Chondrocyte (in vitro differentiated cells): ENCODE measurements at regions not wholly inside any gene's neighbourhood (a gene's known extent, or its start where the extent isn't known, plus 50 kb on each side); places are given as distances from the start of the nearest gene placed in this dataset.

ENCODE experiments used
- DNase-seq: peaks from one replicate; pipeline ENCODE4 v3.0.0; 2021; ENCODE audit warnings: mixed read lengths, low spot score
- H3K27ac Mint-ChIP-seq: one replicate; pipeline ENCODE4 v1.8.0; 2021; ENCODE audit warnings: mild to moderate bottlenecking, moderate library complexity, mixed read lengths; ENCODE audit not compliant: unreplicated experiment
- H3K27me3 Mint-ChIP-seq: 2 replicates; pipeline ENCODE4 v1.8.0; 2021; ENCODE audit warnings: low read depth, mixed read lengths
- H3K36me3 Mint-ChIP-seq: 2 replicates; pipeline ENCODE4 v1.8.0; 2021; ENCODE audit warnings: low read depth, mixed read lengths
- H3K4me1 Mint-ChIP-seq: 2 replicates; pipeline ENCODE4 v1.8.0; 2021; ENCODE audit warnings: low read depth, mild to moderate bottlenecking, mixed read lengths
- H3K4me3 Mint-ChIP-seq: one replicate; pipeline ENCODE4 v1.8.0; 2021; ENCODE audit warnings: mild to moderate bottlenecking, moderate library complexity, mixed read lengths; ENCODE audit not compliant: unreplicated experiment
- H3K9me3 Mint-ChIP-seq: 2 replicates; pipeline ENCODE4 v1.8.0; 2021; ENCODE audit warnings: low read depth, mixed read lengths
- TF ChIP-seq, protein P1 (sequence below): fragments of 200-600 bp; sonication (generic); IDR thresholded peaks from 2 replicates; pipeline ENCODE4 v1.5.0; 2021; ENCODE audit warnings: antibody characterized with exemption, mild to moderate bottlenecking, moderate library complexity

GRCh38 chr9:120323125-120323524, 256.8 kb downstream of the CDK5RAP2 start:
- Mint-ChIP-seq H3K4me3 (no peak overlapping the region), H3K36me3 (no peaks in the 10 kb centered on the region), H3K27ac (no peak overlapping the region), H3K27me3 (peaks cover 39% of the 10 kb centered on the region), H3K4me1 (no peaks in the 10 kb centered on the region), H3K9me3 (no peaks in the 10 kb centered on the region)
- DNase-seq, result no peak
- TF ChIP-seq, protein P1, sequence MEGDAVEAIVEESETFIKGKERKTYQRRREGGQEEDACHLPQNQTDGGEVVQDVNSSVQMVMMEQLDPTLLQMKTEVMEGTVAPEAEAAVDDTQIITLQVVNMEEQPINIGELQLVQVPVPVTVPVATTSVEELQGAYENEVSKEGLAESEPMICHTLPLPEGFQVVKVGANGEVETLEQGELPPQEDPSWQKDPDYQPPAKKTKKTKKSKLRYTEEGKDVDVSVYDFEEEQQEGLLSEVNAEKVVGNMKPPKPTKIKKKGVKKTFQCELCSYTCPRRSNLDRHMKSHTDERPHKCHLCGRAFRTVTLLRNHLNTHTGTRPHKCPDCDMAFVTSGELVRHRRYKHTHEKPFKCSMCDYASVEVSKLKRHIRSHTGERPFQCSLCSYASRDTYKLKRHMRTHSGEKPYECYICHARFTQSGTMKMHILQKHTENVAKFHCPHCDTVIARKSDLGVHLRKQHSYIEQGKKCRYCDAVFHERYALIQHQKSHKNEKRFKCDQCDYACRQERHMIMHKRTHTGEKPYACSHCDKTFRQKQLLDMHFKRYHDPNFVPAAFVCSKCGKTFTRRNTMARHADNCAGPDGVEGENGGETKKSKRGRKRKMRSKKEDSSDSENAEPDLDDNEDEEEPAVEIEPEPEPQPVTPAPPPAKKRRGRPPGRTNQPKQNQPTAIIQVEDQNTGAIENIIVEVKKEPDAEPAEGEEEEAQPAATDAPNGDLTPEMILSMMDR, result no peak

GRCh38 chr9:120319452-120319851, 260.5 kb downstream of the CDK5RAP2 start:
- no peaks in the 10 kb centered on the region for H3K36me3 Mint-ChIP-seq
- H3K27me3 Mint-ChIP-seq, result peaks cover 32% of the 10 kb centered on the region
- H3K9me3 Mint-ChIP-seq, result peaks cover 2% of the 10 kb centered on the region
- H3K4me1 Mint-ChIP-seq, result no peaks in the 10 kb centered on the region
- no peak overlapping the region for H3K4me3 Mint-ChIP-seq
- no peak overlapping the region for H3K27ac Mint-ChIP-seq
- TF ChIP-seq, protein P1, result no peak
- DNase-seq, result no peak

DNA sequence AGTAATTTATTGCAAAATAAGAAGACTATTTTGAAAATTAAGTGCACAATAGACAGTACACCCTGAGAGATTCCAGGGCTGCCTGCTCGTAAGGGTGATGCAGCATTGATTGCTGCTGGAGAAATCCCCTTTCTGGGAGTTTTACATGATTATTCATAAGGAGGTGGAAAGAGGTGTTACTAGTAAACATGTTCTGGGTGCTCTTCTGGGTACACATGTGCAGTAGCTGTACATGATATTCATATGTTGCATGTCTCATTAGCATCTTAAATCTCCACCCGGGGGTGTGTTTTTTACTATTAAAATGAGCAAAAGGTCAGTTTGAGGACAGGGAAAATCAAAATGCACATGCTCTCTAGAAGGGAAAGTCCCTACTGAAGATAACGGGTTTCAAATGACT, 264.8 kb downstream of the CDK5RAP2 start:
- Mint-ChIP-seq H3K9me3 (peaks cover 8% of the 10 kb centered on the region), H3K4me3 (no peak overlapping the region), H3K36me3 (no peaks in the 10 kb centered on the region), H3K4me1 (no peaks in the 10 kb centered on the region), H3K27ac (no peak overlapping the region), H3K27me3 (peaks cover 26% of the 10 kb centered on the region)
- no peak for DNase-seq
- TF ChIP-seq, protein P1, result no peak

DNA sequence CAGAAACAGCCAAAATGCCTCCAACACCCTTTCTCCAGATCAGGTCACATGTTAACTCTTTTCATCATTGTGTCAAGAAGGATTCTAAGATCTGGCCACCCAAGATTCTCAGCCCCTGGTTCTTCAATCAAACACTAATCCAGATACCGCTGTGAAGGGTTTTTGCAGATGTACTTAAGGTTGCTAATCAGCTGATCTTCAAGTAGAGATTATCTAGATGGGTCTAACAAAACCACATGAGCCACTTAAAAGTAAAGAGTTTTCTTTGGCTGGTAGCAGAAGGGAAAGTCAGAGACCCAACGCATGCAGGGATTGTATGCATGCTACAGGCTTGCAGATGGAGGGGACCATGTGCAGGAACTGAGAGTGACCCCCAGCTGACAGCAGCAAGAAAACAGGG, 267.9 kb downstream of the CDK5RAP2 start:
- TF ChIP-seq, protein P1, result no peak
- H3K27ac Mint-ChIP-seq, result no peak overlapping the region
- H3K4me1 Mint-ChIP-seq, result no peaks in the 10 kb centered on the region
- peaks cover 8% of the 10 kb centered on the region for H3K9me3 Mint-ChIP-seq
- no peak for DNase-seq
- no peaks in the 10 kb centered on the region for H3K36me3 Mint-ChIP-seq
- H3K4me3 Mint-ChIP-seq, result no peak overlapping the region
- peaks cover 28% of the 10 kb centered on the region for H3K27me3 Mint-ChIP-seq

DNA sequence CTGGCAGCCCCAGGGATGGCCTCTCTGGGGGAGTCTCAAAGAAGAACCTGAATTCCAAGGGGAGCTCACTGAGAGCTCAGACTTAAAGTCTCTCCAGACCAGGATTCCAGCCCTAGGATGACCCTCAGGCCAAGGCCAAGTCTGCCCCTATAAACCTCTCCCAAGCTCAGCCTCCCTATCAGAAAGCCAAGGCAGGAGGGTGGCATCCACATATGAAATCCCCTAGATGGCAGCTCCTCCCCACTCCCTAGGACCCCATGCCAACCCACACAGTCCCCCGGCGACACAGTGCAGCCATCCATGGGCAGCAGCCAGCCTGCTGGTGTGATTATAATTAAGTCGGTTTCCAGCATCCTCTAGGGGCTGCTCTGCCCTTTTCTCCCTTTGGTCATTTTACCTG, 269.9 kb downstream of the CDK5RAP2 start:
- no peaks in the 10 kb centered on the region for H3K36me3 Mint-ChIP-seq
- TF ChIP-seq, protein P1, result no peak
- peaks cover 27% of the 10 kb centered on the region for H3K27me3 Mint-ChIP-seq
- no peak for DNase-seq
- no peak overlapping the region for H3K4me3 Mint-ChIP-seq
- H3K27ac Mint-ChIP-seq, result no peak overlapping the region
- no peaks in the 10 kb centered on the region for H3K4me1 Mint-ChIP-seq
- H3K9me3 Mint-ChIP-seq, result peaks cover 8% of the 10 kb centered on the region
